ENCODE measurements at regions not wholly inside any gene's neighbourhood (a gene's known extent, or its start where the extent isn't known, plus 50 kb on each side); places are given as distances from the start of the nearest gene placed in this dataset.

GRCh38 chr6:93562582-93562981 lies 143.2 kb upstream of the EPHA7 start:
- TF ChIP-seq YY1 (IDR thresholded peaks at IDR 0.05) (no peak), HNF4G (IDR thresholded peaks at IDR 0.05) (no peak), HNF4A (conservative IDR thresholded peaks at IDR 0.05) (no peak), FOXA2 (IDR thresholded peaks at IDR 0.05) (no peak), SP1 (IDR thresholded peaks at IDR 0.05) (no peak), TAF1 (conservative IDR thresholded peaks at IDR 0.05) (no peak), RXRA (IDR thresholded peaks at IDR 0.05) (no peak), ATF3 (IDR thresholded peaks at IDR 0.05) (no peak), EGR1 (IDR thresholded peaks at IDR 0.05; ENCODE audit: low read depth in 2 of 2) (no peak), RAD21 (IDR thresholded peaks at IDR 0.05) (no peak), GABPA (IDR thresholded peaks at IDR 0.05 in 1 of 2, conservative IDR thresholded peaks at IDR 0.05 in 1 of 2) (no peak)
- TF ChIP-seq, protein P1, sequence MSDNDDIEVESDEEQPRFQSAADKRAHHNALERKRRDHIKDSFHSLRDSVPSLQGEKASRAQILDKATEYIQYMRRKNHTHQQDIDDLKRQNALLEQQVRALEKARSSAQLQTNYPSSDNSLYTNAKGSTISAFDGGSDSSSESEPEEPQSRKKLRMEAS (IDR thresholded peaks at IDR 0.05) = no peak
- TF ChIP-seq, protein P2, sequence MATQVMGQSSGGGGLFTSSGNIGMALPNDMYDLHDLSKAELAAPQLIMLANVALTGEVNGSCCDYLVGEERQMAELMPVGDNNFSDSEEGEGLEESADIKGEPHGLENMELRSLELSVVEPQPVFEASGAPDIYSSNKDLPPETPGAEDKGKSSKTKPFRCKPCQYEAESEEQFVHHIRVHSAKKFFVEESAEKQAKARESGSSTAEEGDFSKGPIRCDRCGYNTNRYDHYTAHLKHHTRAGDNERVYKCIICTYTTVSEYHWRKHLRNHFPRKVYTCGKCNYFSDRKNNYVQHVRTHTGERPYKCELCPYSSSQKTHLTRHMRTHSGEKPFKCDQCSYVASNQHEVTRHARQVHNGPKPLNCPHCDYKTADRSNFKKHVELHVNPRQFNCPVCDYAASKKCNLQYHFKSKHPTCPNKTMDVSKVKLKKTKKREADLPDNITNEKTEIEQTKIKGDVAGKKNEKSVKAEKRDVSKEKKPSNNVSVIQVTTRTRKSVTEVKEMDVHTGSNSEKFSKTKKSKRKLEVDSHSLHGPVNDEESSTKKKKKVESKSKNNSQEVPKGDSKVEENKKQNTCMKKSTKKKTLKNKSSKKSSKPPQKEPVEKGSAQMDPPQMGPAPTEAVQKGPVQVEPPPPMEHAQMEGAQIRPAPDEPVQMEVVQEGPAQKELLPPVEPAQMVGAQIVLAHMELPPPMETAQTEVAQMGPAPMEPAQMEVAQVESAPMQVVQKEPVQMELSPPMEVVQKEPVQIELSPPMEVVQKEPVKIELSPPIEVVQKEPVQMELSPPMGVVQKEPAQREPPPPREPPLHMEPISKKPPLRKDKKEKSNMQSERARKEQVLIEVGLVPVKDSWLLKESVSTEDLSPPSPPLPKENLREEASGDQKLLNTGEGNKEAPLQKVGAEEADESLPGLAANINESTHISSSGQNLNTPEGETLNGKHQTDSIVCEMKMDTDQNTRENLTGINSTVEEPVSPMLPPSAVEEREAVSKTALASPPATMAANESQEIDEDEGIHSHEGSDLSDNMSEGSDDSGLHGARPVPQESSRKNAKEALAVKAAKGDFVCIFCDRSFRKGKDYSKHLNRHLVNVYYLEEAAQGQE (IDR thresholded peaks at IDR 0.05) = no peak
- TF ChIP-seq, protein P3, sequence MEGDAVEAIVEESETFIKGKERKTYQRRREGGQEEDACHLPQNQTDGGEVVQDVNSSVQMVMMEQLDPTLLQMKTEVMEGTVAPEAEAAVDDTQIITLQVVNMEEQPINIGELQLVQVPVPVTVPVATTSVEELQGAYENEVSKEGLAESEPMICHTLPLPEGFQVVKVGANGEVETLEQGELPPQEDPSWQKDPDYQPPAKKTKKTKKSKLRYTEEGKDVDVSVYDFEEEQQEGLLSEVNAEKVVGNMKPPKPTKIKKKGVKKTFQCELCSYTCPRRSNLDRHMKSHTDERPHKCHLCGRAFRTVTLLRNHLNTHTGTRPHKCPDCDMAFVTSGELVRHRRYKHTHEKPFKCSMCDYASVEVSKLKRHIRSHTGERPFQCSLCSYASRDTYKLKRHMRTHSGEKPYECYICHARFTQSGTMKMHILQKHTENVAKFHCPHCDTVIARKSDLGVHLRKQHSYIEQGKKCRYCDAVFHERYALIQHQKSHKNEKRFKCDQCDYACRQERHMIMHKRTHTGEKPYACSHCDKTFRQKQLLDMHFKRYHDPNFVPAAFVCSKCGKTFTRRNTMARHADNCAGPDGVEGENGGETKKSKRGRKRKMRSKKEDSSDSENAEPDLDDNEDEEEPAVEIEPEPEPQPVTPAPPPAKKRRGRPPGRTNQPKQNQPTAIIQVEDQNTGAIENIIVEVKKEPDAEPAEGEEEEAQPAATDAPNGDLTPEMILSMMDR (IDR thresholded peaks at IDR 0.05; ENCODE audit: low read depth, low read length, missing input control) = no peak
- Histone ChIP-seq H3K27me3 (ENCODE audit: control insufficient read depth in 4 of 4, insufficient read depth in 4 of 4, low read length in 3 of 4) (no peaks in the 10 kb centered on the region), H3K9ac (ENCODE audit: low read depth in 1 of 2, low read length in 2 of 2) (no peak overlapping the region), H3K9me3 (ENCODE audit: control insufficient read depth in 4 of 4, low read length in 3 of 4) (no peaks in the 10 kb centered on the region), H3K27ac (ENCODE audit: low read depth in 1 of 2, low read length in 2 of 2) (no peak overlapping the region), H3K4me1 (ENCODE audit: control insufficient read depth in 4 of 4, insufficient read depth in 4 of 4, low read length in 3 of 4) (no peaks in the 10 kb centered on the region), H3K36me3 (ENCODE audit: control insufficient read depth in 4 of 4, insufficient read depth in 3 of 4, low read depth in 1 of 4, low read length in 3 of 4) (no peaks in the 10 kb centered on the region), H3K4me3 (ENCODE audit: low read depth in 1 of 3, low read length in 3 of 3) (no peak overlapping the region)
- DNase-seq (ENCODE audit: low spot score) = no peak
- 57% methylated on average over 1 of the region's 1 CpG for WGBS

GRCh38 chr6:93555292-93555691 lies 135.9 kb upstream of the EPHA7 start:
- no peak for DNase-seq (ENCODE audit: low spot score)
- Histone ChIP-seq H3K27ac (ENCODE audit: low read depth in 1 of 2, low read length in 2 of 2) (no peak overlapping the region), H3K27me3 (ENCODE audit: control insufficient read depth in 4 of 4, insufficient read depth in 4 of 4, low read length in 3 of 4) (no peaks in the 10 kb centered on the region), H3K36me3 (ENCODE audit: control insufficient read depth in 4 of 4, insufficient read depth in 3 of 4, low read depth in 1 of 4, low read length in 3 of 4) (no peaks in the 10 kb centered on the region), H3K4me3 (ENCODE audit: low read depth in 1 of 3, low read length in 3 of 3) (no peak overlapping the region), H3K9me3 (ENCODE audit: control insufficient read depth in 4 of 4, low read length in 3 of 4) (no peaks in the 10 kb centered on the region), H3K4me1 (ENCODE audit: control insufficient read depth in 4 of 4, insufficient read depth in 4 of 4, low read length in 3 of 4) (no peaks in the 10 kb centered on the region), H3K9ac (ENCODE audit: low read depth in 1 of 2, low read length in 2 of 2) (no peak overlapping the region)
- TF ChIP-seq, protein P3 (IDR thresholded peaks at IDR 0.05; ENCODE audit: low read depth, low read length, missing input control) = no peak
- TF ChIP-seq, protein P2 (IDR thresholded peaks at IDR 0.05) = no peak
- TF ChIP-seq JUND (IDR thresholded peaks at IDR 0.05) = no peak
- no peak for TF ChIP-seq TAF1 (conservative IDR thresholded peaks at IDR 0.05)
- no peak for TF ChIP-seq FOXA2 (IDR thresholded peaks at IDR 0.05)
- no peak for TF ChIP-seq ATF3 (IDR thresholded peaks at IDR 0.05)
- 78% methylated on average over 3 of the region's 3 CpGs for WGBS
